GM12878 (cell line): ENCODE measurements at regions not wholly inside any gene's neighbourhood (a gene's known extent, or its start where the extent isn't known, plus 50 kb on each side); places are given as distances from the start of the nearest gene placed in this dataset.

ENCODE experiments used
- ATAC-seq: fragments of 200-7000 bp; cut with Tn5 transposase; 3 replicates; pipeline ENCODE4 v1.9.1; 2020; ENCODE audit warnings: mild to moderate bottlenecking, moderate library complexity
- BruUV-seq: library from RNA; stranded (reverse); fragments of 400-500 nt; replicated peaks from 2 replicates; lab custom pipeline; 2021; lab: Mats Ljungman, UMichigan
- CTCF ChIA-PET: fragments of 300-600 bp; sonication (Branson Sonifier 250); formaldehyde crosslinking; extraction: SDS; loops from one replicate; lab custom pipeline; 2021; ENCODE audit warnings: inconsistent platforms; lab: Yijun Ruan, JAX
- POLR2A ChIA-PET: fragments of 350-600 bp; formaldehyde crosslinking; extraction: SDS; loops from one replicate; lab custom pipeline; 2021; ENCODE audit warnings: inconsistent platforms; lab: Charles Lee
- RAD21 ChIA-PET: fragments of 300-600 bp; sonication (Branson Sonifier 250); formaldehyde crosslinking; loops from one replicate; lab custom pipeline; 2023; ENCODE audit warnings: antibody characterized with exemption; ENCODE audit not compliant: unreplicated experiment; lab: Charles Lee
- SMC1A ChIA-PET: fragments of 300-600 bp; sonication (Branson Sonifier 250); formaldehyde crosslinking; loops from one replicate; lab custom pipeline; 2023; ENCODE audit not compliant: unreplicated experiment, uncharacterized antibody; lab: Charles Lee
- DNase-seq: peaks from one replicate; pipeline ENCODE4 v3.0.0-alpha.2; 2011; ENCODE audit warnings: low read depth, low spot score
- FAIRE-seq: peaks from 3 replicates; lab custom pipeline; 2011; peaks lifted over from hg19 to GRCh38; lab: Jason Lieb, UNC
- H2AFZ ChIP-seq: 2 replicates; pipeline ENCODE4 v1.6.0; 2011; ENCODE audit warnings: low read depth, low read length, control low read depth; ENCODE audit not compliant: control insufficient read depth
- H3K27ac ChIP-seq: 2 replicates; pipeline ENCODE4 v1.5.1; 2011; ENCODE audit warnings: control low read depth; ENCODE audit not compliant: control insufficient read depth, insufficient read depth
- H3K27me3 ChIP-seq, 2 experiments: replicated peaks in 1 of 2; 2 replicates each; pipeline versions ENCODE4 v1.6.0 to v1.6.1; 2011; ENCODE audit warnings: low read length in 1 of 2; ENCODE audit not compliant: control insufficient read depth in 2 of 2, insufficient read depth in 2 of 2
- H3K36me3 ChIP-seq, 2 experiments: 2 replicates each; pipeline ENCODE4 v1.5.1; 2011; ENCODE audit warnings: low read length in 1 of 2; ENCODE audit not compliant: control insufficient read depth in 2 of 2, insufficient read depth in 2 of 2
- H3K4me1 ChIP-seq: 2 replicates; pipeline ENCODE4 v1.6.1; 2011; ENCODE audit warnings: mild to moderate bottlenecking, low read length, moderate library complexity, mixed read lengths; ENCODE audit not compliant: control insufficient read depth, insufficient read depth
- H3K4me2 ChIP-seq: 2 replicates; pipeline ENCODE4 v1.6.0; 2011; ENCODE audit warnings: control low read depth; ENCODE audit not compliant: control insufficient read depth, insufficient read depth
- H3K4me3 ChIP-seq: fragments of 200-600 bp; sonication (generic); 2 replicates; pipeline ENCODE4 v1.5.1; 2016
- H3K79me2 ChIP-seq: 2 replicates; pipeline ENCODE4 v1.6.0; 2011; ENCODE audit warnings: low read length; ENCODE audit not compliant: control insufficient read depth, insufficient read depth
- H3K9ac ChIP-seq: 2 replicates; pipeline ENCODE4 v1.8.0; 2011; ENCODE audit warnings: low read length, control low read depth, mixed read lengths; ENCODE audit not compliant: control insufficient read depth, insufficient read depth
- H3K9me3 ChIP-seq: replicated peaks from 3 replicates; pipeline ENCODE4 v1.5.1; 2011; ENCODE audit warnings: mild to moderate bottlenecking, low read length; ENCODE audit not compliant: control insufficient read depth, insufficient read depth
- H4K20me1 ChIP-seq: 2 replicates; pipeline ENCODE4 v1.6.0; 2011; ENCODE audit not compliant: control insufficient read depth, insufficient read depth
- DPF2 ChIP-seq: fragments of 450-650 bp; IDR thresholded peaks from 2 replicates; pipeline ENCODE4 v1.6.1; 2017; ENCODE audit warnings: mild to moderate bottlenecking
- RBBP5 ChIP-seq: fragments of 200-600 bp; sonication (generic); conservative IDR thresholded peaks from 2 replicates; pipeline ENCODE4 v1.6.1; 2016
- RUNX3 ChIP-seq: IDR thresholded peaks from 2 replicates; pipeline ENCODE4 v1.6.1; 2012; ENCODE audit warnings: low read length, inconsistent platforms
- WGBS: methylation state at CpG from one replicate; pipeline ENCODE4 v1.1.6; 2016; ENCODE audit warnings: low lambda C conversion rate; ENCODE audit not compliant: insufficient replicate concordance, insufficient coverage; ENCODE audit errors: missing lambda C conversion rate; 5-methylcytosine and 5-hydroxymethylcytosine counted together
- in situ Hi-C: fragments of 300-500 bp; cut with MboI; formaldehyde crosslinking; loops from 9 replicates; pipeline ENCODE4 v1.14.3; 2018; ENCODE audit warnings: mixed read lengths
- intact Hi-C: fragments of 100-400 bp; cut with micrococcal nuclease; formaldehyde crosslinking; loops from one replicate; pipeline ENCODE4 v1.14.2; 2022; ENCODE audit not compliant: unreplicated experiment

GRCh38 chrX:13250826-13251580 lies 68.8 kb downstream of the ATXN3L start:
- RAD21 ChIA-PET = interaction anchor here (7.4 kb wide), 1 partner anchor 238 kb away, joined by 148 read pairs; no protein-coding TSS in a partner anchor
- Histone ChIP-seq H3K27ac (no peak overlapping the region), H3K9me3 (peaks cover 13% of the 10 kb centered on the region), H2AFZ (no peak overlapping the region), H3K4me1 (peaks cover 35% of the 10 kb centered on the region), H3K9ac (no peak overlapping the region), H3K27me3 (no peaks in the 10 kb centered on the region), H4K20me1 (no peaks in the 10 kb centered on the region), H3K4me3 (no peak overlapping the region), H3K36me3 (no peaks in the 10 kb centered on the region), H3K4me2 (no peak overlapping the region), H3K79me2 (no peaks in the 10 kb centered on the region)
- SMC1A ChIA-PET = interaction anchor here (4.8 to 7.7 kb wide), 3 partner anchors 12 to 237 kb away, joined by 56 to 153 read pairs (median 142); no protein-coding TSS in a partner anchor
- no peak for FAIRE-seq
- ATAC-seq = no peak
- no peak for DNase-seq
- POLR2A ChIA-PET = interaction anchor here (0.7 to 1.1 kb wide), 3 partner anchors 11 to 99 kb away, joined by 3 to 6 read pairs (median 5); no protein-coding TSS in a partner anchor
- no peak for TF ChIP-seq DPF2
- TF ChIP-seq RUNX3 = peak; percentile 13; the same call in 1 of the 2 replicates
- BruUV-seq = no TSS peak
- intact Hi-C loops (loop anchor here (10.0 kb wide), 2 partner anchors 404 to 436 kb away; partner anchors contain the start of gene TCEANC), in situ Hi-C loops (loop anchor here (10.0 kb wide), 1 partner anchor 234 kb away; no protein-coding TSS in a partner anchor)
- CTCF ChIA-PET = interaction anchor here (6.5 kb wide), 1 partner anchor 305 kb away, joined by 84 read pairs; no protein-coding TSS in a partner anchor
- 52% methylated on average over 7 of the region's 7 CpGs for WGBS

- H3K79me2 ChIP-seq = no peaks in the 10 kb centered on the region
- H3K27me3 ChIP-seq = no peaks in the 10 kb centered on the region
- in situ Hi-C loops = no loop called here
- POLR2A ChIA-PET = no interaction called here
- no peak overlapping the region for H3K9ac ChIP-seq
- RAD21 ChIA-PET = no interaction called here
- H3K4me3 ChIP-seq = no peak overlapping the region
- SMC1A ChIA-PET = interaction anchor here (0.8 kb wide), 1 partner anchor 148 kb away, joined by 3 read pairs; no protein-coding TSS in a partner anchor
- H2AFZ ChIP-seq = no peak overlapping the region
- no peak for DNase-seq
- TF ChIP-seq RBBP5 = no peak
- H3K4me2 ChIP-seq = no peak overlapping the region
- BruUV-seq = no TSS peak
- intact Hi-C loops = no loop called here
- ATAC-seq = no peak
- FAIRE-seq = no peak
- no peaks in the 10 kb centered on the region for H4K20me1 ChIP-seq
- H3K36me3 ChIP-seq = no peaks in the 10 kb centered on the region
- CTCF ChIA-PET = no interaction called here
- H3K4me1 ChIP-seq = peaks cover 14% of the 10 kb centered on the region
- no peak overlapping the region for H3K27ac ChIP-seq
- H3K9me3 ChIP-seq = peaks cover 13% of the 10 kb centered on the region
- WGBS = 74% methylated on average over 9 of the region's 9 CpGs
These were observed 70.9 kb downstream of the ATXN3L start for GRCh38 chrX:13248867-13249486.
